ENCODE measurements at regions not wholly inside any gene's neighbourhood (a gene's known extent, or its start where the extent isn't known, plus 50 kb on each side); places are given as distances from the start of the nearest gene placed in this dataset.
"Not testable (repeated sequence)": the region's sequence is repeated elsewhere in the genome, so short reads cannot be mapped to it uniquely, and the experiment has no call there.

DNA sequence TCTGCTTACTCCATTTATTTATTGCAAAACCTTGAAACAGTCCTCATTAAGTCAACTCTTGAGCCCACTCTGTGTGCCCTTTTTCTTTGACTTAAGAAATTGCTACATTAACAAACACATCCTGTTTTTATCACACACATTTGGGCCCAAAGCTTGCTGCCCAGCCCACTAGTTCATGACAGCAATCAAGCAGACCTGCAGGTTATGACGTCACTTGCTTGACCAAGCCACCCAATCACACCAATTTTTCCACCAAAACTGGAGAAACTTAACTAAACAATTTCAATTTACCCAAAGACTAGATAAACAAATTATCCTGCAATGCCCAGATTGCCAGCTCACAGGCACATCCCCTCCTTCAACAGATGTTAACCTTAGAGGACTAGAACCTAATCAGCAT lies 120.7 kb downstream of the ZNF429 start:
- H3K79me2 ChIP-seq = no peaks in the 10 kb centered on the region
- H3K36me3 ChIP-seq (ENCODE audit: control insufficient read depth, insufficient read depth, low read length) = no peaks in the 10 kb centered on the region
- TF ChIP-seq, protein P1, sequence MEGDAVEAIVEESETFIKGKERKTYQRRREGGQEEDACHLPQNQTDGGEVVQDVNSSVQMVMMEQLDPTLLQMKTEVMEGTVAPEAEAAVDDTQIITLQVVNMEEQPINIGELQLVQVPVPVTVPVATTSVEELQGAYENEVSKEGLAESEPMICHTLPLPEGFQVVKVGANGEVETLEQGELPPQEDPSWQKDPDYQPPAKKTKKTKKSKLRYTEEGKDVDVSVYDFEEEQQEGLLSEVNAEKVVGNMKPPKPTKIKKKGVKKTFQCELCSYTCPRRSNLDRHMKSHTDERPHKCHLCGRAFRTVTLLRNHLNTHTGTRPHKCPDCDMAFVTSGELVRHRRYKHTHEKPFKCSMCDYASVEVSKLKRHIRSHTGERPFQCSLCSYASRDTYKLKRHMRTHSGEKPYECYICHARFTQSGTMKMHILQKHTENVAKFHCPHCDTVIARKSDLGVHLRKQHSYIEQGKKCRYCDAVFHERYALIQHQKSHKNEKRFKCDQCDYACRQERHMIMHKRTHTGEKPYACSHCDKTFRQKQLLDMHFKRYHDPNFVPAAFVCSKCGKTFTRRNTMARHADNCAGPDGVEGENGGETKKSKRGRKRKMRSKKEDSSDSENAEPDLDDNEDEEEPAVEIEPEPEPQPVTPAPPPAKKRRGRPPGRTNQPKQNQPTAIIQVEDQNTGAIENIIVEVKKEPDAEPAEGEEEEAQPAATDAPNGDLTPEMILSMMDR (IDR thresholded peaks at IDR 0.05) = no peak
- no peak overlapping the region for H3K4me2 ChIP-seq (ENCODE audit: low read length)
- H3K27me3 ChIP-seq (ENCODE audit: control insufficient read depth, insufficient read depth, low read length) = no peaks in the 10 kb centered on the region
- no peak overlapping the region for H3K27ac ChIP-seq
- H3K9me3 ChIP-seq (ENCODE audit: control insufficient read depth, low read length) = no peaks in the 10 kb centered on the region
- no peak overlapping the region for H2AFZ ChIP-seq
- H3K4me3 ChIP-seq (ENCODE audit: low read depth, low read length) = no peak overlapping the region
- H3K4me1 ChIP-seq = no peaks in the 10 kb centered on the region
- H3K9ac ChIP-seq = no peak overlapping the region

DNA sequence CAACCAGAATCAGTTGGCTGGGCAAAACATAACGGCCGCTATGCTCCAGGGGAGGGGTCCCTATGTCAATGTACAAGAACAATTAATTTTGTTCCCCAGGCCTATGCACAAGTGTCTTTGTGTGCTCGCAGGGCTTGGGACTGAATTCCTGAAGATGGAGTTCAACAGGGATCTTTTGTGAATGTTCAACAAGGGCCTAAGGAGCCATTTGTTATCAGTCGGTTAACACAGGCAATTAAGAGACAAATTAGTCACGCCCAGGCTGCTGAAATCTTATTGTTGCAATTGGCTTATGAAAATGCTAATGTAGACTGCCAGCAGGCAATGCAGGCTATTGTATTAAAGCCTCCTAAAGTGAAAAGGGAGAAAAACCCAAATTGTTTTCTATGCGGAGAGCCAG lies 117.5 kb downstream of the ZNF429 start:
- Histone ChIP-seq H3K9me3 (ENCODE audit: control insufficient read depth, low read length) (no peaks in the 10 kb centered on the region), H3K27ac (no peak overlapping the region), H3K4me3 (ENCODE audit: low read depth, low read length) (no peak overlapping the region), H3K9ac (no peak overlapping the region), H3K27me3 (ENCODE audit: control insufficient read depth, insufficient read depth, low read length) (no peaks in the 10 kb centered on the region), H3K79me2 (no peaks in the 10 kb centered on the region), H3K4me1 (no peaks in the 10 kb centered on the region), H3K4me2 (ENCODE audit: low read length) (no peak overlapping the region), H2AFZ (no peak overlapping the region), H3K36me3 (ENCODE audit: control insufficient read depth, insufficient read depth, low read length) (no peaks in the 10 kb centered on the region)
- TF ChIP-seq, protein P1 (IDR thresholded peaks at IDR 0.05) = no peak

DNA sequence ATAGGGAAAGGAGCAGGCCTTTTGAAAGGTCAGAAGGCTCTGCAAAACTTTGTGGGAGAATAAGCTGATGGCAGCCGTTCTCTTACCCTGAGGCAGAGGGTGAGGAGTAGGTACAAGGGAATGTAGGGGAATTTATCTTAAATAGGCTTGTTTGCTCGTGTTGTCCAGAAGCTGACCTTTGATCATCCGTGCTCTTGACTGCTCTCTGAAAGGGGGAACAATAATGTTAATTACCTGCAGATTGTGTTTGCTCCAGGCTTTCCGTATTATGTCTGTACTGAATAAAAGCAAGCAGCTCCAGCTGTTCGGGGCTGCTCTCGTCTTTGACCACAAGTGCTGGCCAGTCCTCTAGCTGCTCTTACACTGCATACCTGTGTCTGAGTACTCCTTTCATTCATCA lies 116.3 kb downstream of the ZNF429 start:
- Histone ChIP-seq H3K4me3 (ENCODE audit: low read depth, low read length) (no peak overlapping the region), H3K4me1 (no peaks in the 10 kb centered on the region), H3K9me3 (ENCODE audit: control insufficient read depth, low read length) (no peaks in the 10 kb centered on the region)

DNA sequence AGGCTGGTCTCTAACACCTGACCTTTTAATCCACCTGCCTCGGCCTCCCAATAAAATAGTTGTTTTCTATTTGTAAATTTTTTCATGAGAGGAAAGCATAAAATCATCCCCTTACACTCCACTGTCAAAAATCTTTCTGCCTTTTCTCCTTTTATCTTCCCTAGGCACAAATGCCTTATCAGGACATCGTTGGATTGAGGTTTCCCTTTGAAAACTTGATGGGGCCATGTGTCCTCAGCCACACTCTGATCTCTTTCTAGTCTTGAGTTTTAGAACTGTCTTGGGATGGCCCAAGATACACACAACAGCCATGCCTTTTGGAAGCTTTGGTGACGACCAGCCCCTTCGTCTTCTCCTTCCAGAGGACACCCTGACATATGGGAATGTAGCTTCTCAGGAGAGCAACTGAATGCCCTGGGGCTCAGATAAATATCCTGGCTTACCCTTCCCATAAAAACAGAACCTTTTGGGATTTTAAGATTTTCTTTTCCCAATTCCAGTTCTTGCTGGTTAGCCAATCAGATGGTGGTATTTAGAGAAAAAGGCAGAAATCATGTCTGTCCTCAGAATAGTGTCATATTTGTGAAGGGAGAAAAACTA lies 112.4 kb downstream of the ZNF429 start:
- Histone ChIP-seq H3K27me3 (ENCODE audit: control insufficient read depth, insufficient read depth, low read length) (no peaks in the 10 kb centered on the region), H3K79me2 (no peaks in the 10 kb centered on the region), H3K9ac (no peak overlapping the region), H3K9me3 (ENCODE audit: control insufficient read depth, low read length) (no peaks in the 10 kb centered on the region), H3K36me3 (ENCODE audit: control insufficient read depth, insufficient read depth, low read length) (no peaks in the 10 kb centered on the region), H2AFZ (no peak overlapping the region), H3K4me1 (no peaks in the 10 kb centered on the region), H3K4me3 (ENCODE audit: low read depth, low read length) (no peak overlapping the region), H3K27ac (no peak overlapping the region), H3K4me2 (ENCODE audit: low read length) (no peak overlapping the region)
- TF ChIP-seq, protein P1 (IDR thresholded peaks at IDR 0.05) = no peak

More for the DNA sequence above, 116.3 kb downstream of the ZNF429 start:
- Histone ChIP-seq H3K27me3 (ENCODE audit: control insufficient read depth, insufficient read depth, low read length) (no peaks in the 10 kb centered on the region), H3K36me3 (ENCODE audit: control insufficient read depth, insufficient read depth, low read length) (no peaks in the 10 kb centered on the region), H3K4me2 (ENCODE audit: low read length) (no peak overlapping the region), H3K79me2 (no peaks in the 10 kb centered on the region), H3K27ac (no peak overlapping the region), H3K9ac (no peak overlapping the region), H2AFZ (no peak overlapping the region)
- TF ChIP-seq, protein P1 (IDR thresholded peaks at IDR 0.05) = no peak

DNA sequence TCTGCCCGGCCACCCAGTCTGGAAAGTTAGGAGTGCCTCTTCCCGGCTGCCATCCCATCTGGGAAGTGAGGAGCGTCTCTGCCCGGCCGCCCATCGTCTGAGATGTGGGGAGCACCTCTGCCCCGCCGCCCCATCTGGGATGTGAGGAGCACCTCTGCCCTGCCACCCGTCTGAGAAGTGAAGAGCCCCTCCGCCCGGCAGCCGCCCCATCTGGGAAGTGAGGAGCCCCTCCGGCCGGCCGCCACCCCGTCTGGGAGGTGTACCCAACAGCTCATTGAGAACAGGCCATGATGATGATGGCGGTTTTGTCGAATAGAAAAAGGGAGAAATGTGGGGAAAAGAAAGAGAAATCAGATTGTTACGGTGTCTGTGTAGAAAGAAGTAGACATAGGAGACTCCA lies 109.4 kb downstream of the ZNF429 start:
- H3K9ac ChIP-seq; H3K27ac ChIP-seq; H3K4me3 ChIP-seq (ENCODE audit: low read depth, low read length); H3K79me2 ChIP-seq; H2AFZ ChIP-seq; H3K36me3 ChIP-seq (ENCODE audit: control insufficient read depth, insufficient read depth, low read length); H3K4me2 ChIP-seq (ENCODE audit: low read length); H3K9me3 ChIP-seq (ENCODE audit: control insufficient read depth, low read length); H3K27me3 ChIP-seq (ENCODE audit: control insufficient read depth, insufficient read depth, low read length); H3K4me1 ChIP-seq: not testable (repeated sequence)

DNA sequence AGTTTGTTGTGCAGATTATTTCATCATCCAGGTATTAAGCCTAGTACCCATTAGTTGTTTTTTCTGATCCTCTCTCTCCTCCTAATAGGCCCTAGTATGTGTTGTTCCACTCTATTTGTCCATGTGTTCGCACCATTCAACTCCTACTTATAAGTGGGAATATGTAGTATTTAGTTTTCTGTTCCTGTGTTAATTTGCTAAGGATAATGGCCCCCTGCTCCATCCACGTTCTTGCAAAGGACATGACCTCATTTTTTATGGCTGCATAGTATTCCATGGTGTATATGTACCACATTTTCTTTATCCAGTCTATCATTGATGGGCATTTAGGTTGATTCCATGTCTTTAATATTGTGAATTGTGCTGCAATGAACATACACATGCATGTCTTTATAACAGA lies 107.8 kb downstream of the ZNF429 start:
- not testable (repeated sequence) for H3K27ac ChIP-seq; H3K27me3 ChIP-seq (ENCODE audit: control insufficient read depth, insufficient read depth, low read length); H3K9me3 ChIP-seq (ENCODE audit: control insufficient read depth, low read length); H3K9ac ChIP-seq; H3K36me3 ChIP-seq (ENCODE audit: control insufficient read depth, insufficient read depth, low read length); H3K79me2 ChIP-seq; H3K4me3 ChIP-seq (ENCODE audit: low read depth, low read length); H3K4me1 ChIP-seq; H3K4me2 ChIP-seq (ENCODE audit: low read length); H2AFZ ChIP-seq
